Epithelial cell of esophagus (primary cell): ENCODE measurements at regions not wholly inside any gene's neighbourhood (a gene's known extent, or its start where the extent isn't known, plus 50 kb on each side); places are given as distances from the start of the nearest gene placed in this dataset.

Source experiments
- DNase-seq: peaks from one replicate; pipeline ENCODE4 v3.0.0; 2010; ENCODE audit warnings: low read depth
- H3K4me3 ChIP-seq: 2 replicates; pipeline ENCODE4 v1.5.1; 2011; ENCODE audit warnings: mild to moderate bottlenecking, low read length, control low read depth
- CTCF ChIP-seq: IDR thresholded peaks from 2 replicates; pipeline ENCODE4 v1.5.1; 2011; ENCODE audit warnings: low read depth, mild to moderate bottlenecking, low read length, control low read depth, inconsistent platforms; ENCODE audit not compliant: insufficient read depth; ENCODE audit errors: missing control alignments

GRCh38 chr2:236317938-236318396 is 53.8 kb upstream of the ASB18 start:
- no peak overlapping the region for H3K4me3 ChIP-seq
- DNase-seq = no peak
- no peak for TF ChIP-seq CTCF

GRCh38 chr2:236318401-236318800 is 54.2 kb upstream of the ASB18 start:
- no peak for TF ChIP-seq CTCF
- DNase-seq = no peak
- no peak overlapping the region for H3K4me3 ChIP-seq

- no peak for TF ChIP-seq CTCF
- no peak for DNase-seq
Observed at GRCh38 chr2:236319036-236319435, 54.8 kb upstream of the ASB18 start.

GRCh38 chr2:236321415-236321814 is 57.2 kb upstream of the ASB18 start:
- no peak overlapping the region for H3K4me3 ChIP-seq
- no peak for TF ChIP-seq CTCF
- no peak for DNase-seq

More at GRCh38 chr2:236319036-236319435, 54.8 kb upstream of the ASB18 start:
- no peak overlapping the region for H3K4me3 ChIP-seq

GRCh38 chr2:236333417-236334121 is 69.4 kb upstream of the ASB18 start:
- no peak overlapping the region for H3K4me3 ChIP-seq
- no peak for TF ChIP-seq CTCF
- DNase-seq = no peak

GRCh38 chr2:236334122-236334876 is 70.1 kb upstream of the ASB18 start:
- no peak overlapping the region for H3K4me3 ChIP-seq
- no peak for DNase-seq
- TF ChIP-seq CTCF = no peak
